ENCODE measurements at regions not wholly inside any gene's neighbourhood (a gene's known extent, or its start where the extent isn't known, plus 50 kb on each side); places are given as distances from the start of the nearest gene placed in this dataset.

DNA sequence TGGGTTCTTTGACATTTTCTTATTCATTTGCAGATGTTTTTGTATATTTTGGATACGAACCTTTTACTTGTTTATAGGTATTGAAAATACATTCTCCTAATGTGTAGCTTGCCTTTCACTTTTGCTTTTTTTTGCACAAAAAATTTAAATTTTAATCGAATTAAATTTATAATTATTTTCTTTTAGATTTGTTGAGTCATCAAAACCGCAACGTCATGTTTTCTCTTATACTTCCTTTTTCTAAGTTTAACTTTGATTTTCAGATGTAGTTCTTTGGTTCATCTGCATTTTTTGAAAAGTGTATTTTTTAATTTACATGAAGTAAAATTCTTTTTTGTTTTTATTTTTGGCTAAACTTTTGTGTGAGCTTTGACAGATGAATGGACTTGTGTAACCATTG lies 243.7 kb upstream of the DPYD start:
- TF ChIP-seq, protein P1, sequence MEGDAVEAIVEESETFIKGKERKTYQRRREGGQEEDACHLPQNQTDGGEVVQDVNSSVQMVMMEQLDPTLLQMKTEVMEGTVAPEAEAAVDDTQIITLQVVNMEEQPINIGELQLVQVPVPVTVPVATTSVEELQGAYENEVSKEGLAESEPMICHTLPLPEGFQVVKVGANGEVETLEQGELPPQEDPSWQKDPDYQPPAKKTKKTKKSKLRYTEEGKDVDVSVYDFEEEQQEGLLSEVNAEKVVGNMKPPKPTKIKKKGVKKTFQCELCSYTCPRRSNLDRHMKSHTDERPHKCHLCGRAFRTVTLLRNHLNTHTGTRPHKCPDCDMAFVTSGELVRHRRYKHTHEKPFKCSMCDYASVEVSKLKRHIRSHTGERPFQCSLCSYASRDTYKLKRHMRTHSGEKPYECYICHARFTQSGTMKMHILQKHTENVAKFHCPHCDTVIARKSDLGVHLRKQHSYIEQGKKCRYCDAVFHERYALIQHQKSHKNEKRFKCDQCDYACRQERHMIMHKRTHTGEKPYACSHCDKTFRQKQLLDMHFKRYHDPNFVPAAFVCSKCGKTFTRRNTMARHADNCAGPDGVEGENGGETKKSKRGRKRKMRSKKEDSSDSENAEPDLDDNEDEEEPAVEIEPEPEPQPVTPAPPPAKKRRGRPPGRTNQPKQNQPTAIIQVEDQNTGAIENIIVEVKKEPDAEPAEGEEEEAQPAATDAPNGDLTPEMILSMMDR (IDR thresholded peaks at IDR 0.05; ENCODE audit: low read depth, low read length, poor library complexity, severe bottlenecking) = no peak
- no peak for TF ChIP-seq EZH2phosphoT487 (IDR thresholded peaks at IDR 0.05; ENCODE audit: borderline replicate concordance, low read length)
- Histone ChIP-seq H3K4me2 (ENCODE audit: low read length) (no peak overlapping the region), H3K4me1 (ENCODE audit: control insufficient read depth, low read length) (no peaks in the 10 kb centered on the region), H3F3A (ENCODE audit: control insufficient read depth, insufficient read depth) (no peaks in the 10 kb centered on the region), H3K27me3 (ENCODE audit: control insufficient read depth, low read length) (no peaks in the 10 kb centered on the region), H3K9me3 (ENCODE audit: control insufficient read depth, insufficient read depth, low read length) (no peaks in the 10 kb centered on the region), H3K79me2 (ENCODE audit: control insufficient read depth, low read length) (no peaks in the 10 kb centered on the region), H4K20me1 (ENCODE audit: control insufficient read depth, insufficient read depth, low read depth, low read length) (no peaks in the 10 kb centered on the region), H3K27ac (ENCODE audit: low read depth, low read length) (no peak overlapping the region), H3K9me2 (replicated peaks; ENCODE audit: control insufficient read depth, low read length) (no peaks in the 10 kb centered on the region), H3K4me3 (ENCODE audit: low read length) (no peak overlapping the region), H3K36me3 (ENCODE audit: control insufficient read depth, low read length) (no peaks in the 10 kb centered on the region)

- Histone ChIP-seq H4K20me1 (ENCODE audit: control insufficient read depth, insufficient read depth, low read depth, low read length) (no peaks in the 10 kb centered on the region), H3K27ac (ENCODE audit: low read depth, low read length) (no peak overlapping the region), H3K79me2 (ENCODE audit: control insufficient read depth, low read length) (no peaks in the 10 kb centered on the region), H3K9me2 (replicated peaks; ENCODE audit: control insufficient read depth, low read length) (no peaks in the 10 kb centered on the region), H3F3A (ENCODE audit: control insufficient read depth, insufficient read depth) (no peaks in the 10 kb centered on the region), H3K4me2 (ENCODE audit: low read length) (no peak overlapping the region), H3K27me3 (ENCODE audit: control insufficient read depth, low read length) (no peaks in the 10 kb centered on the region), H3K36me3 (ENCODE audit: control insufficient read depth, low read length) (no peaks in the 10 kb centered on the region), H3K9me3 (ENCODE audit: control insufficient read depth, insufficient read depth, low read length) (no peaks in the 10 kb centered on the region), H3K4me3 (ENCODE audit: low read length) (no peak overlapping the region), H3K4me1 (ENCODE audit: control insufficient read depth, low read length) (no peaks in the 10 kb centered on the region)
- TF ChIP-seq, protein P1 (IDR thresholded peaks at IDR 0.05; ENCODE audit: low read depth, low read length, poor library complexity, severe bottlenecking) = no peak
- no peak for TF ChIP-seq EZH2phosphoT487 (IDR thresholded peaks at IDR 0.05; ENCODE audit: borderline replicate concordance, low read length)
Observed at GRCh38 chr1:98157524-98158313, 236.9 kb upstream of the DPYD start.

DNA sequence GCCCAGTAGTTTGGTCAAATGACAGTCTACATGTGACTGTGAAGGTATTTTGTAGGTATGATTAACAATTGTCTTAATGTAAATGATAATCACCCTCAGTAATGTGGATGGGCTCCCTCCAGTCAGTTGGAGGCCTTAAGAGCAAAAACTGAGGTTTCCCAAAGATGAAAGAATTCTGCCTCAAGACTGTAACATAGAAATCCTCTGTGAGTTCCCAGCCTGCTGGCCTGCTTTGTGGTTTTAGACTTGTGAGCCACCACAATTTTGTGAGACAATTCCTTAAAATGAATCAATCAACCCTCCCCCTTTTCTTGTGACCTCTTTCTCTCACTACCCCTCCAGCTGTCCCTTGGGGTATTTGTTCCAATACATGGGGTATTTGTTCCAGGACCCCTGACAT lies 226.4 kb upstream of the DPYD start:
- Histone ChIP-seq H4K20me1 (ENCODE audit: control insufficient read depth, insufficient read depth, low read depth, low read length) (no peaks in the 10 kb centered on the region), H3K79me2 (ENCODE audit: control insufficient read depth, low read length) (no peaks in the 10 kb centered on the region), H3K4me1 (ENCODE audit: control insufficient read depth, low read length) (no peaks in the 10 kb centered on the region), H3K27me3 (ENCODE audit: control insufficient read depth, low read length) (no peaks in the 10 kb centered on the region), H3K36me3 (ENCODE audit: control insufficient read depth, low read length) (no peaks in the 10 kb centered on the region), H3K4me3 (ENCODE audit: low read length) (no peak overlapping the region), H3K9me2 (replicated peaks; ENCODE audit: control insufficient read depth, low read length) (no peaks in the 10 kb centered on the region), H3K9me3 (ENCODE audit: control insufficient read depth, insufficient read depth, low read length) (no peaks in the 10 kb centered on the region), H3K27ac (ENCODE audit: low read depth, low read length) (no peak overlapping the region), H3K4me2 (ENCODE audit: low read length) (no peak overlapping the region), H3F3A (ENCODE audit: control insufficient read depth, insufficient read depth) (no peaks in the 10 kb centered on the region)
- no peak for TF ChIP-seq EZH2phosphoT487 (IDR thresholded peaks at IDR 0.05; ENCODE audit: borderline replicate concordance, low read length)
- TF ChIP-seq, protein P1 (IDR thresholded peaks at IDR 0.05; ENCODE audit: low read depth, low read length, poor library complexity, severe bottlenecking) = no peak

All from DOHH2 (cell line).